Lower leg skin (tissue), 3 donors: ENCODE measurements at regions not wholly inside any gene's neighbourhood (a gene's known extent, or its start where the extent isn't known, plus 50 kb on each side); places are given as distances from the start of the nearest gene placed in this dataset.

Experiments
- CTCF ChIP-seq, 3 donors: fragments of 450-650 bp; IDR thresholded peaks; one replicate each; pipeline ENCODE4 v1.5.1; 2016; ENCODE audit warnings: antibody characterized with exemption in 3 of 3, mild to moderate bottlenecking in 3 of 3, moderate library complexity in 2 of 3
- POLR2A ChIP-seq, 2 donors: fragments of 450-650 bp; IDR thresholded peaks; one replicate each; pipeline ENCODE4 v1.6.1; 2016 to 2017; ENCODE audit warnings: antibody characterized with exemption in 2 of 2, mild to moderate bottlenecking in 1 of 2, moderate library complexity in 1 of 2

- no peak for TF ChIP-seq POLR2A (IDR thresholded peaks at IDR 0.05)
- no peak for TF ChIP-seq CTCF (IDR thresholded peaks at IDR 0.05)
Measured at GRCh38 chr3:147653367-147653923, 244.3 kb downstream of the ZIC1 start.
